ENCODE measurements at regions not wholly inside any gene's neighbourhood (a gene's known extent, or its start where the extent isn't known, plus 50 kb on each side); places are given as distances from the start of the nearest gene placed in this dataset.

DNA sequence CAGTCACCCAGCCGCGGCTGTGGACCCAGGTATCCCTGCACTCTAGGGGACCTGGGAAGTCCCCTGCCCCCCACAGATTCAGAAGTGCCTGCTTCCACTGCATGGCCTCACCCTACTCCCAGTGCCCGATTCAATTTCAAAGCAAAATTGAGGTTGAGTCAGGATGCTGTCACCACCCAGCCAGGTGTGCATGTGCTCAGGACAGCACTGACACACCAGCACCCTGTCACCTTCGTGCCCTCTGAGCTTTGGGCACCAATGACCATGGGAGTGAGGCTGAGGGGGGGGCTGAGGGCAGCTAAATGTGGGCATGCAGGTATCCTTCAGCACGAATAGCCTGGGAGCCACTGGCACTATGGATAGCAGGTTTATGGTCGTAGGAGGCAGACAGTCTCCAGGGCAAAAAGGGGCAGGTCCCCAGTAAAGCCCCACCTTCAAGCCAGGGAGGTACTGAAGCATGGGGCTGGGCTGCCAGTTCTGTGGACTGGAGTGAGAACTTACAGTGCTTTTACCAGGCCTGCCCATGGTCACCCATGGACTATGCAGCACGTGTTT is 1151.6 kb upstream of the CDH6 start:
- TF ChIP-seq, protein P1, sequence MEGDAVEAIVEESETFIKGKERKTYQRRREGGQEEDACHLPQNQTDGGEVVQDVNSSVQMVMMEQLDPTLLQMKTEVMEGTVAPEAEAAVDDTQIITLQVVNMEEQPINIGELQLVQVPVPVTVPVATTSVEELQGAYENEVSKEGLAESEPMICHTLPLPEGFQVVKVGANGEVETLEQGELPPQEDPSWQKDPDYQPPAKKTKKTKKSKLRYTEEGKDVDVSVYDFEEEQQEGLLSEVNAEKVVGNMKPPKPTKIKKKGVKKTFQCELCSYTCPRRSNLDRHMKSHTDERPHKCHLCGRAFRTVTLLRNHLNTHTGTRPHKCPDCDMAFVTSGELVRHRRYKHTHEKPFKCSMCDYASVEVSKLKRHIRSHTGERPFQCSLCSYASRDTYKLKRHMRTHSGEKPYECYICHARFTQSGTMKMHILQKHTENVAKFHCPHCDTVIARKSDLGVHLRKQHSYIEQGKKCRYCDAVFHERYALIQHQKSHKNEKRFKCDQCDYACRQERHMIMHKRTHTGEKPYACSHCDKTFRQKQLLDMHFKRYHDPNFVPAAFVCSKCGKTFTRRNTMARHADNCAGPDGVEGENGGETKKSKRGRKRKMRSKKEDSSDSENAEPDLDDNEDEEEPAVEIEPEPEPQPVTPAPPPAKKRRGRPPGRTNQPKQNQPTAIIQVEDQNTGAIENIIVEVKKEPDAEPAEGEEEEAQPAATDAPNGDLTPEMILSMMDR (IDR thresholded peaks at IDR 0.05) = no peak
- no peak for TF ChIP-seq POLR2A (IDR thresholded peaks at IDR 0.05)
- no peak for TF ChIP-seq EP300 (IDR thresholded peaks at IDR 0.05)

Data from ovary (tissue), 3 donors.